ENCODE measurements at regions not wholly inside any gene's neighbourhood (a gene's known extent, or its start where the extent isn't known, plus 50 kb on each side); places are given as distances from the start of the nearest gene placed in this dataset.
"Not testable (repeated sequence)": the region's sequence is repeated elsewhere in the genome, so short reads cannot be mapped to it uniquely, and the experiment has no call there.

DNA sequence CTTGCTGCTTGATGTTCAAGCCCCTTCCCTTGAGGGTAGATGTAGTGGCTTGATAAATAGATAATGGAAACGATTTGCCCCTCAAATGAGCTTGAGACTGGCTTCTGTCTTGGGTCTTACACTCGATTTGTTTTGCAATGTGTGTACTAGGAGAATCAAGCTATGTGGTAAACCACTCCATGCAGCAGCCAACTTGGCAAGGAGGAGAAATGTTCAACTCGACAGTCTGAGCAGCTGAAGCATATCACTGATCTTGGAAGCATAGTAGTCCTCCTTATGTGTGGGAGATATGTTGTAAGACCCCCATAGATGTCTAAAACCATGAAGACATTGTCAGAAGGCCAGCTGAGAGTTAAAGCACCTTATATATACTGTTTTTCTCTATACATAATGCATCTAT is 125.3 kb downstream of the CCNG2 start:
- DNase-seq (no peak), ATAC-seq (no peak)
- H3K4me3 Mint-ChIP-seq: no peak overlapping the region
- H3K36me3 Mint-ChIP-seq: no peaks in the 10 kb centered on the region
- Histone ChIP-seq H3K9me3 (ENCODE audit: control insufficient read depth, insufficient read depth, low read length) (no peaks in the 10 kb centered on the region), H3K27ac (ENCODE audit: low read length) (no peak overlapping the region), H3K27me3 (ENCODE audit: control insufficient read depth, insufficient read depth, low read length) (no peaks in the 10 kb centered on the region), H3K4me3 (ENCODE audit: low read length) (no peak overlapping the region), H3K4me1 (ENCODE audit: control insufficient read depth, insufficient read depth, low read length) (no peaks in the 10 kb centered on the region), H3K36me3 (ENCODE audit: control insufficient read depth, insufficient read depth, low read length) (no peaks in the 10 kb centered on the region)
- 58% methylated on average over 3 of the region's 3 CpGs for WGBS (ENCODE audit: insufficient coverage)
- H3K4me1 Mint-ChIP-seq: no peaks in the 10 kb centered on the region
- TF ChIP-seq, protein P1, sequence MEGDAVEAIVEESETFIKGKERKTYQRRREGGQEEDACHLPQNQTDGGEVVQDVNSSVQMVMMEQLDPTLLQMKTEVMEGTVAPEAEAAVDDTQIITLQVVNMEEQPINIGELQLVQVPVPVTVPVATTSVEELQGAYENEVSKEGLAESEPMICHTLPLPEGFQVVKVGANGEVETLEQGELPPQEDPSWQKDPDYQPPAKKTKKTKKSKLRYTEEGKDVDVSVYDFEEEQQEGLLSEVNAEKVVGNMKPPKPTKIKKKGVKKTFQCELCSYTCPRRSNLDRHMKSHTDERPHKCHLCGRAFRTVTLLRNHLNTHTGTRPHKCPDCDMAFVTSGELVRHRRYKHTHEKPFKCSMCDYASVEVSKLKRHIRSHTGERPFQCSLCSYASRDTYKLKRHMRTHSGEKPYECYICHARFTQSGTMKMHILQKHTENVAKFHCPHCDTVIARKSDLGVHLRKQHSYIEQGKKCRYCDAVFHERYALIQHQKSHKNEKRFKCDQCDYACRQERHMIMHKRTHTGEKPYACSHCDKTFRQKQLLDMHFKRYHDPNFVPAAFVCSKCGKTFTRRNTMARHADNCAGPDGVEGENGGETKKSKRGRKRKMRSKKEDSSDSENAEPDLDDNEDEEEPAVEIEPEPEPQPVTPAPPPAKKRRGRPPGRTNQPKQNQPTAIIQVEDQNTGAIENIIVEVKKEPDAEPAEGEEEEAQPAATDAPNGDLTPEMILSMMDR (IDR thresholded peaks at IDR 0.05): no peak
- intact Hi-C loops (cut with micrococcal nuclease): no loop called here
- no peak overlapping the region for H3K27ac Mint-ChIP-seq
- no peaks in the 10 kb centered on the region for H3K9me3 Mint-ChIP-seq
- H3K27me3 Mint-ChIP-seq (ENCODE audit: low read depth in 2 of 2): peaks cover 5 to 11% of the 10 kb centered on the region in 2 donors

DNA sequence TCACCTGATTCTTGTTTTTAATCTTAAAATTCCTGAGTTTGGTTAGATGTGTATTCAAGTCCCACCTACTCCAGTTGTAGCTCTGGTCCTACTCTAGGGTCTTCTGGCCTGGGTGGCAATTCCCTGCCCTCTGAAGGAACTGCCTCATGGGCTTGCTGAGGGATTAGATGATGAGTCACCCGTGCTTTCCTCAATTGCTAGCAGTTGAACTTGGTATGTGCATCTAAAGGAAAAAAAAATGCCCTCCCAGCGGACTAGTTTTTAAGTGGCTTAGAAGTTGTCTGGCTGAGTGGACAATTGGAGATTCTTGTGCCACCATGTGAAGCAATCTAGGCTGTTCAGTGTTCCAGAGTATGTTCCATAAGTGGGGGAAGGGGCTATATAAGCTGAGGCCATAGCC is 127.0 kb downstream of the CCNG2 start:
- 75% methylated on average over 2 of the region's 2 CpGs for WGBS (ENCODE audit: insufficient coverage)

DNA sequence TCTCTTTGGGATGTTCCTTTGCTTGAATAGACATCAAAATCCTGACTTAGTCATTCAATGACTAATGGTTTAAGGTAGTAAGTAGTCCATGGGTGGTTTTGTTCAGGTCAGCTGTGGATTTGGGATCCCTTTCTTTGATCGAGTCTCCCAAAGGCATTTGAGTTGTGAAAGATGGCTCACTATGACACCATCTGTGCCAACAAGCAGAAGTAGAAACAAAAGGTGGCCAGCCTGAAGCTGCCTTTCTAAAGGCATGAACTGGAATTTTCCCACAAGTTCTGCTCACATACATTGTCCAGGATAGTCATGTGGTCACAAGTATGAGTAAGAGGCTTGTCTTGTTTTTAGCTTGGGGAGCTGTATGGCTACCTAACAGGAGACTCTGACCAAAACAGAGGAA is 129.9 kb downstream of the CCNG2 start:
- Histone ChIP-seq H3K4me1 (ENCODE audit: control insufficient read depth, insufficient read depth, low read length) (no peaks in the 10 kb centered on the region), H3K27me3 (ENCODE audit: control insufficient read depth, insufficient read depth, low read length) (no peaks in the 10 kb centered on the region), H3K27ac (ENCODE audit: low read length) (no peak overlapping the region), H3K36me3 (ENCODE audit: control insufficient read depth, insufficient read depth, low read length) (no peaks in the 10 kb centered on the region), H3K4me3 (ENCODE audit: low read length) (no peak overlapping the region), H3K9me3 (ENCODE audit: control insufficient read depth, insufficient read depth, low read length) (no peaks in the 10 kb centered on the region)
- ATAC-seq (no peak), DNase-seq (no peak)
- H3K4me1 Mint-ChIP-seq: no peaks in the 10 kb centered on the region
- no peaks in the 10 kb centered on the region for H3K9me3 Mint-ChIP-seq
- no peak overlapping the region for H3K4me3 Mint-ChIP-seq
- 100% methylated on average over 1 of the region's 1 CpG for WGBS (ENCODE audit: insufficient coverage)
- H3K27ac Mint-ChIP-seq: no peak overlapping the region
- H3K36me3 Mint-ChIP-seq: no peaks in the 10 kb centered on the region
- H3K27me3 Mint-ChIP-seq (ENCODE audit: low read depth in 2 of 2): peaks cover 0 to 11% of the 10 kb centered on the region in 2 donors
- intact Hi-C loops (cut with micrococcal nuclease): no loop called here
- TF ChIP-seq, protein P1 (IDR thresholded peaks at IDR 0.05): no peak

More for the DNA sequence above, 127.0 kb downstream of the CCNG2 start:
- Mint-ChIP-seq H3K27me3 (ENCODE audit: low read depth in 2 of 2) (peaks cover 5 to 11% of the 10 kb centered on the region in 2 donors), H3K9me3 (no peaks in the 10 kb centered on the region), H3K36me3 (no peaks in the 10 kb centered on the region), H3K4me1 (no peaks in the 10 kb centered on the region), H3K27ac (no peak overlapping the region), H3K4me3 (no peak overlapping the region)
- DNase-seq (no peak), ATAC-seq (no peak)
- TF ChIP-seq, protein P1 (IDR thresholded peaks at IDR 0.05): no peak
- H3K27ac ChIP-seq (ENCODE audit: low read length): no peak overlapping the region
- intact Hi-C loops (cut with micrococcal nuclease): no loop called here
- no peaks in the 10 kb centered on the region for H3K36me3 ChIP-seq (ENCODE audit: control insufficient read depth, insufficient read depth, low read length)
- H3K27me3 ChIP-seq (ENCODE audit: control insufficient read depth, insufficient read depth, low read length): no peaks in the 10 kb centered on the region
- no peaks in the 10 kb centered on the region for H3K9me3 ChIP-seq (ENCODE audit: control insufficient read depth, insufficient read depth, low read length)
- H3K4me3 ChIP-seq (ENCODE audit: low read length): no peak overlapping the region
- no peaks in the 10 kb centered on the region for H3K4me1 ChIP-seq (ENCODE audit: control insufficient read depth, insufficient read depth, low read length)

DNA sequence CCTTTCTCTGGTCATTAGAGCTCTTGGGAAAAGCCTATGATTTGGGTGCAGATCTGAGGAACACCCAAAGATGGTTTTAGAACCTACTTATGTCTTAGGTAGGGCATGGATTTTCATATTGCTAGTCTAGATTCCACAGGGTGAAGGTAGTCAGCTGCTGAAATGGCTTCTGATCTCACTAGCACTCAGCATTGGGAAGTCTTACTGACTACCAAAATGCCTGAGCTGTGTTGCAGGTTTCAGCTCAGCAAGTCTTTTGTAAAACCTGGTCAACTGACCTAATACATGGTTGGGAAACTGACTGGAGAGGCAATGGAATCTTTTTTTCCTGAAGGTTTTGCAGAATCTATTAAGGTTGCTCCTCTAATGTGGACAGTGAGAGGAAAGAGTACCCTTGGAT is 136.4 kb downstream of the CCNG2 start:
- no peak overlapping the region for H3K27ac ChIP-seq (ENCODE audit: low read length)
- no peaks in the 10 kb centered on the region for H3K27me3 ChIP-seq (ENCODE audit: control insufficient read depth, insufficient read depth, low read length)
- Mint-ChIP-seq H3K4me1 (no peaks in the 10 kb centered on the region), H3K9me3 (no peaks in the 10 kb centered on the region), H3K27me3 (ENCODE audit: low read depth in 2 of 2) (peaks cover 0 to 4% of the 10 kb centered on the region in 2 donors), H3K4me3 (no peak overlapping the region), H3K36me3 (no peaks in the 10 kb centered on the region), H3K27ac (no peak overlapping the region)
- no peaks in the 10 kb centered on the region for H3K4me1 ChIP-seq (ENCODE audit: control insufficient read depth, insufficient read depth, low read length)
- ATAC-seq (no peak), DNase-seq (no peak)
- H3K9me3 ChIP-seq (ENCODE audit: control insufficient read depth, insufficient read depth, low read length): no peaks in the 10 kb centered on the region
- H3K36me3 ChIP-seq (ENCODE audit: control insufficient read depth, insufficient read depth, low read length): no peaks in the 10 kb centered on the region
- TF ChIP-seq, protein P1 (IDR thresholded peaks at IDR 0.05): no peak
- H3K4me3 ChIP-seq (ENCODE audit: low read length): no peak overlapping the region
- intact Hi-C loops (cut with micrococcal nuclease): no loop called here

DNA sequence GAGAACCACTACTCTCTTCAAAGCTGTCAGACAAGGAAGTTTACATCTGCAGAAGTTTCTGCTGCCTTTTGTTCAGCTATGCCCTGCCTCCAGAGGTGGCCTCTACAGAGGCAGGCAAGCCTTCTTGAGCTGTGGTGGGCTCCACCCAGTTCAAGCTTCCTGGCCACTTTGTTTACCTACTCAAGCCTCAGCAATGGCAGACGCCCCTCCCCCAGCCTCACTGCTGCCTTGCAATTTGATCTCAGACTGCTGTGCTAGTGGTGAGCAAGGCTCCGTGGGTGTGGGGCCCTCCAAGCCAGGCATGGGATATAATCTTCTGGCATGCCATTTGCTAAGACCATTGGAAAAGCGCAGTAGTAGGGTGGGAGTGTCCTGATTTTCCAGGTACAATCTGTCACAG is 144.0 kb downstream of the CCNG2 start:
- H3K27me3 Mint-ChIP-seq (ENCODE audit: low read depth in 2 of 2); H3K4me1 ChIP-seq (ENCODE audit: control insufficient read depth, insufficient read depth, low read length); ATAC-seq; H3K27ac ChIP-seq (ENCODE audit: low read length); H3K4me3 ChIP-seq (ENCODE audit: low read length); H3K9me3 Mint-ChIP-seq; H3K27ac Mint-ChIP-seq; H3K4me1 Mint-ChIP-seq; H3K4me3 Mint-ChIP-seq; H3K27me3 ChIP-seq (ENCODE audit: control insufficient read depth, insufficient read depth, low read length); intact Hi-C loops (cut with micrococcal nuclease); H3K36me3 Mint-ChIP-seq; H3K9me3 ChIP-seq (ENCODE audit: control insufficient read depth, insufficient read depth, low read length); DNase-seq; H3K36me3 ChIP-seq (ENCODE audit: control insufficient read depth, insufficient read depth, low read length): not testable (repeated sequence)
- WGBS (ENCODE audit: insufficient coverage): 64% methylated on average over 3 of the region's 3 CpGs

All from natural killer cell (primary cell).